WTC11 (cell line): ENCODE measurements at regions not wholly inside any gene's neighbourhood (a gene's known extent, or its start where the extent isn't known, plus 50 kb on each side); places are given as distances from the start of the nearest gene placed in this dataset.

Experiments used
- ATAC-seq: fragments of 200-7000 bp; cut with Tn5 transposase; 2 replicates; pipeline ENCODE4 v1.10.0; 2021; ENCODE audit warnings: mild to moderate bottlenecking, moderate library complexity
- CTCF ChIA-PET: fragments of 300-600 bp; sonication (Branson Sonifier 250); formaldehyde crosslinking; loops from one replicate; lab custom pipeline; 2021; ENCODE audit warnings: antibody characterized with exemption; lab: Charles Lee
- POLR2A ChIA-PET: fragments of 350-600 bp; sonication (Branson Sonifier 250); formaldehyde crosslinking; loops from one replicate; lab custom pipeline; 2021; ENCODE audit warnings: antibody characterized with exemption; lab: Charles Lee
- DNase-seq: peaks from one replicate; pipeline ENCODE4 v3.0.0; 2021; ENCODE audit warnings: low spot score
- H3K27ac Mint-ChIP-seq: 2 replicates; pipeline ENCODE4 v1.8.0; 2021; ENCODE audit warnings: mixed read lengths
- H3K27me3 Mint-ChIP-seq: 2 replicates; pipeline ENCODE4 v1.8.0; 2021; ENCODE audit warnings: low read depth, mild to moderate bottlenecking, moderate library complexity, mixed read lengths
- H3K36me3 Mint-ChIP-seq: 2 replicates; pipeline ENCODE4 v1.8.0; 2021; ENCODE audit warnings: mixed read lengths
- H3K4me1 Mint-ChIP-seq: 2 replicates; pipeline ENCODE4 v1.8.0; 2022; ENCODE audit warnings: mixed read lengths
- H3K4me3 Mint-ChIP-seq: 2 replicates; pipeline ENCODE4 v1.8.0; 2021; ENCODE audit warnings: mild to moderate bottlenecking, moderate library complexity, mixed read lengths
- H3K9me3 Mint-ChIP-seq: 2 replicates; pipeline ENCODE4 v1.8.0; 2021; ENCODE audit warnings: mixed read lengths
- AR ChIP-seq: fragments of 250-450 bp; sonication (Bioruptor Pico); IDR thresholded peaks from 2 replicates; pipeline ENCODE4 v1.9.0; 2021; ENCODE audit warnings: mild to moderate bottlenecking
- ARID4B ChIP-seq: sonication (generic); formaldehyde crosslinking; IDR thresholded peaks from 2 replicates; pipeline ENCODE4 v1.8.0; 2023; ENCODE audit warnings: missing genetic modification reagents, mild to moderate bottlenecking, borderline replicate concordance
- CDX4 ChIP-seq: fragments of 250-450 bp; sonication (Bioruptor Pico); IDR thresholded peaks from 2 replicates; pipeline ENCODE4 v1.9.0; 2021; ENCODE audit warnings: moderate library complexity, mild to moderate bottlenecking, inconsistent platforms, borderline replicate concordance
- E2F1 ChIP-seq: sonication (generic); formaldehyde crosslinking; IDR thresholded peaks from 2 replicates; pipeline ENCODE4 v1.8.0; 2022; ENCODE audit warnings: mild to moderate bottlenecking, missing genetic modification reagents
- ELF4 ChIP-seq: sonication (generic); formaldehyde crosslinking; IDR thresholded peaks from 2 replicates; pipeline ENCODE4 v1.8.1; 2022; ENCODE audit warnings: low read depth, mild to moderate bottlenecking, moderate library complexity, missing genetic modification reagents
- EMX1 ChIP-seq: fragments of 250-450 bp; sonication (Bioruptor Pico); IDR thresholded peaks from 2 replicates; pipeline ENCODE4 v1.8.0; 2021; ENCODE audit warnings: mild to moderate bottlenecking
- HMGA2 ChIP-seq: fragments of 250-450 bp; sonication (Bioruptor Pico); IDR thresholded peaks from 2 replicates; pipeline ENCODE4 v1.4.0; 2021; ENCODE audit warnings: mild to moderate bottlenecking, moderate library complexity
- IRF2 ChIP-seq: sonication (generic); formaldehyde crosslinking; IDR thresholded peaks from 2 replicates; pipeline ENCODE4 v1.8.0; 2022; ENCODE audit warnings: low read depth, missing genetic modification reagents, borderline replicate concordance
- MLX ChIP-seq: sonication (generic); formaldehyde crosslinking; IDR thresholded peaks from 2 replicates; pipeline ENCODE4 v1.8.1; 2023; ENCODE audit warnings: mild to moderate bottlenecking, missing genetic modification reagents, moderate library complexity
- NFYB ChIP-seq: sonication (generic); formaldehyde crosslinking; conservative IDR thresholded peaks from 2 replicates; pipeline ENCODE4 v1.8.0; 2022; ENCODE audit warnings: low read depth, missing genetic modification reagents
- SOX15 ChIP-seq: fragments of 250-450 bp; sonication (Bioruptor Pico); IDR thresholded peaks from 2 replicates; pipeline ENCODE4 v1.9.0; 2021; ENCODE audit warnings: mild to moderate bottlenecking
- TCF7 ChIP-seq: sonication (generic); formaldehyde crosslinking; IDR thresholded peaks from 2 replicates; pipeline ENCODE4 v1.8.0; 2022; ENCODE audit warnings: mild to moderate bottlenecking, low read depth, missing genetic modification reagents, moderate library complexity
- TEAD4 ChIP-seq: sonication (generic); formaldehyde crosslinking; IDR thresholded peaks from 2 replicates; pipeline ENCODE4 v1.8.0; 2022; ENCODE audit warnings: mild to moderate bottlenecking, missing genetic modification reagents
- ZMAT4 ChIP-seq: fragments of 250-450 bp; sonication (Bioruptor Pico); IDR thresholded peaks from 2 replicates; pipeline ENCODE4 v1.9.0; 2021; ENCODE audit warnings: mild to moderate bottlenecking
- ZNF281 ChIP-seq: sonication (generic); formaldehyde crosslinking; IDR thresholded peaks from 2 replicates; pipeline ENCODE4 v1.8.0; 2023; ENCODE audit warnings: mild to moderate bottlenecking, missing genetic modification reagents
- ZNF671 ChIP-seq: fragments of 250-450 bp; sonication (Bioruptor Pico); IDR thresholded peaks from 2 replicates; pipeline ENCODE4 v1.8.0; 2021; ENCODE audit warnings: mild to moderate bottlenecking
- TF ChIP-seq, protein P1 (sequence below): sonication (generic); formaldehyde crosslinking; conservative IDR thresholded peaks from 2 replicates; pipeline ENCODE4 v1.8.1; 2022; ENCODE audit warnings: mild to moderate bottlenecking, missing genetic modification reagents
- TF ChIP-seq, protein P2 (sequence below): fragments of 250-450 bp; sonication (Bioruptor Pico); conservative IDR thresholded peaks from 2 replicates; pipeline ENCODE4 v1.9.0; 2021; ENCODE audit warnings: mild to moderate bottlenecking

DNA sequence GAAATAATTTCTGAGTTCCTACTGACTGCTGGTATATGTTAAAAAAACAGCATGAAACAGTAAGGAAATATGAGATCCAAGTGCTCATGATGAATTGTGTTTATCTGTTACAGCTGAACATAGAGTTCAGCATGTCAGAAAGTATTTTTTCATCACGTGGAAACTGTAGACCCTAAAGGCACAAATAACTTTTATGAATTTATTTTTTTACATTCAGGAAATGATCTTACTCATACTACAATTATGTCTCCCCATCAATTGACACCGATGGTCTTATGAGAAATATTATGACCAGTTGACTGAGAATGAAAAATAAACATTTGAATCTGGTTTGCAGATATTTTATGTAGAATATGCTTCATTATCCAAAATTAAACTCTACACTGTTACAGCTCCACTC lies 283.1 kb upstream of the SPANXN4 start:
- ATAC-seq, result no peak
- peaks cover 38% of the 10 kb centered on the region for H3K9me3 Mint-ChIP-seq
- H3K27me3 Mint-ChIP-seq, result no peaks in the 10 kb centered on the region

DNA sequence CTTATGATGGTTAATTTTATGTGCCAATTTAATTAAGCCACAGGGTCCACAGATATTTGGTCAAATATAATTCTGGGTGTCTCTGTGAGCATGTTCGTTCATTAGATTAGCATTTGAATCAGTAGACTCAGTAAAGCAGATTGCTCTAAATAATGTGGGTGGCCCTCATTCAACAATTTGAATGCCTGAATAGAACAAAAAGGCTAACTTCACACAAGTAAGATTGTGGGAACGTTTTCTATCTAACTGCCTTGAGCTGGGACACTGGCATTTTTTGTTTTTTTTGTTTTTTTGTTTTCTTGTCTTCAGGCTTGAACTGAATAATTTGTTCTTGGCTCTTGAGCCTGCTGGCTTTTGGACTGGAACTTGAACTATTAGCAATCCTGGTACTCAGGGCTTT lies 292.4 kb upstream of the SPANXN4 start:
- Mint-ChIP-seq H3K4me3 (no peak overlapping the region), H3K4me1 (no peaks in the 10 kb centered on the region), H3K9me3 (peaks cover 45% of the 10 kb centered on the region), H3K27ac (no peak overlapping the region), H3K27me3 (no peaks in the 10 kb centered on the region; the same call in 1 of the 2 replicates), H3K36me3 (peaks cover 7% of the 10 kb centered on the region)
- CTCF ChIA-PET, result no interaction called here
- POLR2A ChIA-PET, result no interaction called here
- TF ChIP-seq E2F1 (CRISPR knock-in tag) (no peak), AR (CRISPR knock-in tag) (no peak), ZNF281 (CRISPR knock-in tag) (no peak), NFYB (CRISPR knock-in tag) (no peak), TEAD4 (CRISPR knock-in tag) (no peak), CDX4 (no peak), ZMAT4 (CRISPR knock-in tag) (no peak), ARID4B (no peak), SOX15 (CRISPR knock-in tag) (no peak), ZNF671 (no peak), IRF2 (CRISPR knock-in tag) (no peak), TCF7 (CRISPR knock-in tag) (no peak), MLX (CRISPR knock-in tag) (no peak), ELF4 (CRISPR knock-in tag) (no peak), HMGA2 (no peak)
- TF ChIP-seq, protein P1, sequence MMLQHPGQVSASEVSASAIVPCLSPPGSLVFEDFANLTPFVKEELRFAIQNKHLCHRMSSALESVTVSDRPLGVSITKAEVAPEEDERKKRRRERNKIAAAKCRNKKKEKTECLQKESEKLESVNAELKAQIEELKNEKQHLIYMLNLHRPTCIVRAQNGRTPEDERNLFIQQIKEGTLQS, result no peak
- TF ChIP-seq, protein P2, sequence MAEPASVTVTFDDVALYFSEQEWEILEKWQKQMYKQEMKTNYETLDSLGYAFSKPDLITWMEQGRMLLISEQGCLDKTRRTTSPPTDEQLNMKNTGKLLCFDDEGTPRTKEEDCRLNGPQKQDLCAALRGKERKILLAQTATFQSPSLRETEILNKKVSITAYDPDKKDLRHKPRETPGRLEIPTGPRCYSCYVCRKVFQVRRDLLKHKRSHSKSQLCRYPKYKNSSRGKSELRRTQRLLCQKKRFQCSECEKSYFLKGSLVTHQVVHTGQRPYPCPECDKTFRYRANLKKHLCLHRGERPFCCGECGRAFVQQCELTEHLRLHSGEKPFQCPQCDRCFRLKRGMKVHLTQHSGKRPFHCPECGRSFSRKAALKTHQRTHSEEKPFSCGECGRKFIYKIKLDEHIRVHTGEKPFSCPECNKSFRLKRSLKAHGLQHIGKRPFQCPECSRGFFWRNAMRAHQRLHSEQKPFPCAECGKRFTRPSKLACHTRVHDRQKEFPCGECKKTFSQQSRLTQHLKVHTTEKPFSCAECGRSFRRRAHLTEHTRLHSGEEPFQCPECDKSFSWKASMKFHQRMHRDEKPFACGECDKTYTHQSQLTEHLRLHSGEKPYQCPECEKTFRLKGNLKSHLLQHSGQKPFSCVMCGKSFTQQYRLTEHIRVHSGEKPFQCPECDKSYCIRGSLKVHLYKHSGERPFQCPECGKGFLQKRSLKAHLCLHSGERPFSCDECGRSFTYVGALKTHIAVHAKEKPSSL, result no peak
- no peak for ATAC-seq
- no peak for DNase-seq

More for the DNA sequence above, 283.1 kb upstream of the SPANXN4 start:
- H3K4me3 Mint-ChIP-seq, result no peak overlapping the region
- H3K4me1 Mint-ChIP-seq, result no peaks in the 10 kb centered on the region
- no peak for TF ChIP-seq EMX1 (CRISPR knock-in tag)
- TF ChIP-seq TEAD4 (CRISPR knock-in tag), result no peak
- H3K27ac Mint-ChIP-seq, result no peak overlapping the region
- ChIA-PET POLR2A (no interaction called here), CTCF (no interaction called here)
- H3K36me3 Mint-ChIP-seq, result peaks cover 23% of the 10 kb centered on the region
- DNase-seq, result no peak
